ENCODE measurements at regions not wholly inside any gene's neighbourhood (a gene's known extent, or its start where the extent isn't known, plus 50 kb on each side); places are given as distances from the start of the nearest gene placed in this dataset.

- Histone ChIP-seq H3K36me3 (ENCODE audit: insufficient read depth, low read length) (no peaks in the 10 kb centered on the region), H3K9me3 (ENCODE audit: low read length) (no peaks in the 10 kb centered on the region), H3K27me3 (ENCODE audit: insufficient read depth, low read length) (no peaks in the 10 kb centered on the region; the same call in 1 of the 2 replicates), H3F3A (ENCODE audit: insufficient read depth, low read length) (no peaks in the 10 kb centered on the region), H3K4me3 (ENCODE audit: low read depth, low read length, poor library complexity, severe bottlenecking) (no peak overlapping the region), H3K4me1 (ENCODE audit: insufficient read depth, low read length, severe bottlenecking) (no peaks in the 10 kb centered on the region), H3K9me2 (ENCODE audit: low read depth, low read length) (no peaks in the 10 kb centered on the region), H3K79me2 (ENCODE audit: insufficient read depth, low read length) (no peaks in the 10 kb centered on the region), H2AFZ (ENCODE audit: low read length) (no peak overlapping the region), H3K9ac (ENCODE audit: low read length) (no peak overlapping the region), H3K4me2 (ENCODE audit: low read length) (no peak overlapping the region), H4K20me1 (ENCODE audit: insufficient read depth, low read length) (no peaks in the 10 kb centered on the region), H3K27ac (ENCODE audit: low read depth, low read length, poor library complexity, severe bottlenecking) (no peak overlapping the region)
- TF ChIP-seq EZH2 (IDR thresholded peaks at IDR 0.05; ENCODE audit: borderline replicate concordance, low read length) (no peak), CTCF (IDR thresholded peaks at IDR 0.05; ENCODE audit: low read length) (no peak)
Observed at GRCh38 chr12:131441060-131441396, 269.9 kb upstream of the SFSWAP start.

- Histone ChIP-seq H3K9me3 (ENCODE audit: low read length) (no peaks in the 10 kb centered on the region), H3K9ac (ENCODE audit: low read length) (no peak overlapping the region), H3K4me2 (ENCODE audit: low read length) (no peak overlapping the region), H3K27ac (ENCODE audit: low read depth, low read length, poor library complexity, severe bottlenecking) (no peak overlapping the region), H3K4me3 (ENCODE audit: low read depth, low read length, poor library complexity, severe bottlenecking) (no peak overlapping the region), H3K4me1 (ENCODE audit: insufficient read depth, low read length, severe bottlenecking) (no peaks in the 10 kb centered on the region), H3K27me3 (ENCODE audit: insufficient read depth, low read length) (no peaks in the 10 kb centered on the region; the same call in 1 of the 2 replicates), H3K79me2 (ENCODE audit: insufficient read depth, low read length) (no peaks in the 10 kb centered on the region), H4K20me1 (ENCODE audit: insufficient read depth, low read length) (no peaks in the 10 kb centered on the region), H2AFZ (ENCODE audit: low read length) (no peak overlapping the region), H3K9me2 (ENCODE audit: low read depth, low read length) (no peaks in the 10 kb centered on the region), H3K36me3 (ENCODE audit: insufficient read depth, low read length) (no peaks in the 10 kb centered on the region), H3F3A (ENCODE audit: insufficient read depth, low read length) (no peaks in the 10 kb centered on the region)
- TF ChIP-seq EZH2 (IDR thresholded peaks at IDR 0.05; ENCODE audit: borderline replicate concordance, low read length) (no peak), CTCF (IDR thresholded peaks at IDR 0.05; ENCODE audit: low read length) (no peak)
Observed at GRCh38 chr12:131441638-131442336, 269.1 kb upstream of the SFSWAP start.

GRCh38 chr12:131442337-131442918 lies 268.5 kb upstream of the SFSWAP start:
- no peak for TF ChIP-seq CTCF (IDR thresholded peaks at IDR 0.05; ENCODE audit: low read length)

More at GRCh38 chr12:131442337-131442918, 268.5 kb upstream of the SFSWAP start:
- Histone ChIP-seq H3K79me2 (ENCODE audit: insufficient read depth, low read length) (no peaks in the 10 kb centered on the region), H4K20me1 (ENCODE audit: insufficient read depth, low read length) (no peaks in the 10 kb centered on the region), H3K4me1 (ENCODE audit: insufficient read depth, low read length, severe bottlenecking) (no peaks in the 10 kb centered on the region), H3K36me3 (ENCODE audit: insufficient read depth, low read length) (no peaks in the 10 kb centered on the region), H3K9me2 (ENCODE audit: low read depth, low read length) (no peaks in the 10 kb centered on the region), H3F3A (ENCODE audit: insufficient read depth, low read length) (no peaks in the 10 kb centered on the region), H3K27ac (ENCODE audit: low read depth, low read length, poor library complexity, severe bottlenecking) (no peak overlapping the region), H3K9ac (ENCODE audit: low read length) (no peak overlapping the region), H3K4me3 (ENCODE audit: low read depth, low read length, poor library complexity, severe bottlenecking) (no peak overlapping the region), H2AFZ (ENCODE audit: low read length) (no peak overlapping the region), H3K9me3 (ENCODE audit: low read length) (no peaks in the 10 kb centered on the region), H3K4me2 (ENCODE audit: low read length) (no peak overlapping the region), H3K27me3 (ENCODE audit: insufficient read depth, low read length) (no peaks in the 10 kb centered on the region; the same call in 1 of the 2 replicates)

Data from OCI-LY1 (cell line).